ENCODE measurements at regions not wholly inside any gene's neighbourhood (a gene's known extent, or its start where the extent isn't known, plus 50 kb on each side); places are given as distances from the start of the nearest gene placed in this dataset.

- TF ChIP-seq CTCF (IDR thresholded peaks at IDR 0.05; ENCODE audit: borderline replicate concordance, extremely low read depth, low read length, poor library complexity, severe bottlenecking) (no peak), EZH2 (IDR thresholded peaks at IDR 0.05; ENCODE audit: borderline replicate concordance, low read depth, low read length, severe bottlenecking) (no peak)
Measured at GRCh38 chr3:153669527-153669926, 451.7 kb upstream of the ARHGEF26 start.
